Hepatic stellate cell (primary cell): ENCODE measurements at regions not wholly inside any gene's neighbourhood (a gene's known extent, or its start where the extent isn't known, plus 50 kb on each side); places are given as distances from the start of the nearest gene placed in this dataset.
A peak's percentile ranks its signal among the peaks of the same experiment; 100 is the strongest.
"Not testable (repeated sequence)": the region's sequence is repeated elsewhere in the genome, so short reads cannot be mapped to it uniquely, and the experiment has no call there.

Experiments used
- DNase-seq: peaks from one replicate; pipeline ENCODE4 v3.0.0; 2011; ENCODE audit warnings: low spot score

- no peak for DNase-seq
Observed at GRCh38 chr5:158061451-158061850, 202.5 kb upstream of the CLINT1 start.

- DNase-seq, result no peak
Observed at GRCh38 chr5:158060212-158060611, 201.3 kb upstream of the CLINT1 start.

GRCh38 chr5:158058208-158059120, 199.5 kb upstream of the CLINT1 start:
- no peak for DNase-seq

- no peak for DNase-seq
Observed at GRCh38 chr5:158056130-158056825, 197.3 kb upstream of the CLINT1 start.

- no peak for DNase-seq
Observed at GRCh38 chr5:158055111-158055501, 196.2 kb upstream of the CLINT1 start.

GRCh38 chr5:158054223-158055110, 195.5 kb upstream of the CLINT1 start:
- DNase-seq, result no peak

GRCh38 chr5:158051036-158051435, 192.1 kb upstream of the CLINT1 start:
- no peak for DNase-seq

GRCh38 chr5:158050421-158050820, 191.5 kb upstream of the CLINT1 start:
- DNase-seq, result peak; percentile 16

GRCh38 chr5:158049459-158049858, 190.5 kb upstream of the CLINT1 start:
- no peak for DNase-seq

GRCh38 chr5:158045696-158046095, 186.8 kb upstream of the CLINT1 start:
- DNase-seq, result no peak

- no peak for DNase-seq
Observed at GRCh38 chr5:158039911-158040347, 181.0 kb upstream of the CLINT1 start.

- DNase-seq, result no peak
Observed at GRCh38 chr5:158039441-158039840, 180.5 kb upstream of the CLINT1 start.

- not testable (repeated sequence) for DNase-seq
Observed at GRCh38 chr5:158036983-158037595, 178.1 kb upstream of the CLINT1 start.

- not testable (repeated sequence) for DNase-seq
Observed at GRCh38 chr5:158034586-158034985, 175.6 kb upstream of the CLINT1 start.

GRCh38 chr5:158033724-158034123, 174.8 kb upstream of the CLINT1 start:
- no peak for DNase-seq

GRCh38 chr5:158033076-158033475, 174.1 kb upstream of the CLINT1 start:
- no peak for DNase-seq

GRCh38 chr5:158032246-158032645, 173.3 kb upstream of the CLINT1 start:
- no peak for DNase-seq

GRCh38 chr5:158027806-158028775, 169.1 kb upstream of the CLINT1 start:
- DNase-seq, result no peak

GRCh38 chr5:158026304-158027031, 167.5 kb upstream of the CLINT1 start:
- no peak for DNase-seq

GRCh38 chr5:158023266-158023665, 164.3 kb upstream of the CLINT1 start:
- DNase-seq, result no peak
